ENCODE measurements at regions not wholly inside any gene's neighbourhood (a gene's known extent, or its start where the extent isn't known, plus 50 kb on each side); places are given as distances from the start of the nearest gene placed in this dataset.

DNA sequence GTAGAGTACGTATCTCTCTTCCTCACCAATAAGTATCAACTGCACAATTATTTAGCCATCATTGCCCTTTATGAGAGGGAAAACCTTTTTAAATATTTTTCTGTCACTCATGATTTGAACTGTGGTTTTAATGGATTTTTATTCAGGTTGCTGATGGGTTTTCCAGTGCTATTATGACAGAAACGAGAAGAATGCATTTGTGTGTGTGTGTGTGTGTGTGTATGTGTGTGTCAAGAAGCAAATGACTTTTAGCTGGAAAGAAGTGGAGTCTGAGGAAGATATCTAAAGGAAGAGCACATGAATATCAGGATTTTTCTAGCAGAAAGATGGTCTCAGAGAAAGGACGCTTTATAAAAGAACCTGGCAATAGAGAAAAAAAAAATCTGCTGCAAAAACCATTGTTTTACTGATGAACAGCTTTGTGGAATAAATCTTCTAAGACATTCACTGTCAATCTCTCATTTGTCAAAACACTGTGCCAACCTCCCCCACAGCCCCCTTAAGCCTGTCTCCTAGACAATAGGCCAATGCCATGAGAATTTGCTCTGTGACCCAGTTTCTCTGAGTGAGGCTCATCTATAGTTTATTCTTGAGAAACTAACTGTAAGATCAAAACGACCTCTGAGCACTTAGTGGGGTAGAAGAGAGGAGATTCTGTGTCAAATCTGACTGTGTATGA, 417.7 kb downstream of the FLRT2 start:
- Histone ChIP-seq H3K4me2 (ENCODE audit: low read length) (peak overlapping the region; percentile 15), H3K27ac (ENCODE audit: low read length) (peak overlapping the region; percentile 63), H4K20me1 (ENCODE audit: insufficient read depth) (no peaks in the 10 kb centered on the region), H3K9ac (ENCODE audit: low read length) (no peak overlapping the region), H3K79me2 (replicated peaks; ENCODE audit: insufficient read depth, low read length) (no peaks in the 10 kb centered on the region), H3F3A (ENCODE audit: insufficient read depth, low read length, poor library complexity, severe bottlenecking) (peaks cover 3% of the 10 kb centered on the region), H3K36me3 (ENCODE audit: insufficient read depth, low read length) (no peaks in the 10 kb centered on the region), H3K9me2 (ENCODE audit: insufficient read depth, low read length) (no peaks in the 10 kb centered on the region), H3K27me3 (ENCODE audit: insufficient read depth, low read depth, low read length) (no peaks in the 10 kb centered on the region), H2AFZ (ENCODE audit: low read depth, low read length) (no peak overlapping the region), H3K4me3 (ENCODE audit: low read length) (no peak overlapping the region), H3K9me3 (ENCODE audit: low read length) (no peaks in the 10 kb centered on the region)
- TF ChIP-seq POLR2AphosphoS5 (IDR thresholded peaks at IDR 0.05) (peak; percentile 85), MXI1 (conservative IDR thresholded peaks at IDR 0.05; ENCODE audit: poor library complexity, severe bottlenecking) (no peak), EP300 (conservative IDR thresholded peaks at IDR 0.05; ENCODE audit: poor library complexity, severe bottlenecking) (peak; percentile 90), EZH2 (IDR thresholded peaks at IDR 0.05; ENCODE audit: borderline replicate concordance, insufficient read depth, low read length, poor library complexity, severe bottlenecking) (no peak), RAD21 (conservative IDR thresholded peaks at IDR 0.05) (no peak), TAF1 (IDR thresholded peaks at IDR 0.05; ENCODE audit: low read depth) (no peak), SMC3 (conservative IDR thresholded peaks at IDR 0.05; ENCODE audit: poor library complexity) (no peak)
- TF ChIP-seq, protein P1, sequence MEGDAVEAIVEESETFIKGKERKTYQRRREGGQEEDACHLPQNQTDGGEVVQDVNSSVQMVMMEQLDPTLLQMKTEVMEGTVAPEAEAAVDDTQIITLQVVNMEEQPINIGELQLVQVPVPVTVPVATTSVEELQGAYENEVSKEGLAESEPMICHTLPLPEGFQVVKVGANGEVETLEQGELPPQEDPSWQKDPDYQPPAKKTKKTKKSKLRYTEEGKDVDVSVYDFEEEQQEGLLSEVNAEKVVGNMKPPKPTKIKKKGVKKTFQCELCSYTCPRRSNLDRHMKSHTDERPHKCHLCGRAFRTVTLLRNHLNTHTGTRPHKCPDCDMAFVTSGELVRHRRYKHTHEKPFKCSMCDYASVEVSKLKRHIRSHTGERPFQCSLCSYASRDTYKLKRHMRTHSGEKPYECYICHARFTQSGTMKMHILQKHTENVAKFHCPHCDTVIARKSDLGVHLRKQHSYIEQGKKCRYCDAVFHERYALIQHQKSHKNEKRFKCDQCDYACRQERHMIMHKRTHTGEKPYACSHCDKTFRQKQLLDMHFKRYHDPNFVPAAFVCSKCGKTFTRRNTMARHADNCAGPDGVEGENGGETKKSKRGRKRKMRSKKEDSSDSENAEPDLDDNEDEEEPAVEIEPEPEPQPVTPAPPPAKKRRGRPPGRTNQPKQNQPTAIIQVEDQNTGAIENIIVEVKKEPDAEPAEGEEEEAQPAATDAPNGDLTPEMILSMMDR (IDR thresholded peaks at IDR 0.05; ENCODE audit: poor library complexity, severe bottlenecking): no peak
- TF ChIP-seq, protein P2, sequence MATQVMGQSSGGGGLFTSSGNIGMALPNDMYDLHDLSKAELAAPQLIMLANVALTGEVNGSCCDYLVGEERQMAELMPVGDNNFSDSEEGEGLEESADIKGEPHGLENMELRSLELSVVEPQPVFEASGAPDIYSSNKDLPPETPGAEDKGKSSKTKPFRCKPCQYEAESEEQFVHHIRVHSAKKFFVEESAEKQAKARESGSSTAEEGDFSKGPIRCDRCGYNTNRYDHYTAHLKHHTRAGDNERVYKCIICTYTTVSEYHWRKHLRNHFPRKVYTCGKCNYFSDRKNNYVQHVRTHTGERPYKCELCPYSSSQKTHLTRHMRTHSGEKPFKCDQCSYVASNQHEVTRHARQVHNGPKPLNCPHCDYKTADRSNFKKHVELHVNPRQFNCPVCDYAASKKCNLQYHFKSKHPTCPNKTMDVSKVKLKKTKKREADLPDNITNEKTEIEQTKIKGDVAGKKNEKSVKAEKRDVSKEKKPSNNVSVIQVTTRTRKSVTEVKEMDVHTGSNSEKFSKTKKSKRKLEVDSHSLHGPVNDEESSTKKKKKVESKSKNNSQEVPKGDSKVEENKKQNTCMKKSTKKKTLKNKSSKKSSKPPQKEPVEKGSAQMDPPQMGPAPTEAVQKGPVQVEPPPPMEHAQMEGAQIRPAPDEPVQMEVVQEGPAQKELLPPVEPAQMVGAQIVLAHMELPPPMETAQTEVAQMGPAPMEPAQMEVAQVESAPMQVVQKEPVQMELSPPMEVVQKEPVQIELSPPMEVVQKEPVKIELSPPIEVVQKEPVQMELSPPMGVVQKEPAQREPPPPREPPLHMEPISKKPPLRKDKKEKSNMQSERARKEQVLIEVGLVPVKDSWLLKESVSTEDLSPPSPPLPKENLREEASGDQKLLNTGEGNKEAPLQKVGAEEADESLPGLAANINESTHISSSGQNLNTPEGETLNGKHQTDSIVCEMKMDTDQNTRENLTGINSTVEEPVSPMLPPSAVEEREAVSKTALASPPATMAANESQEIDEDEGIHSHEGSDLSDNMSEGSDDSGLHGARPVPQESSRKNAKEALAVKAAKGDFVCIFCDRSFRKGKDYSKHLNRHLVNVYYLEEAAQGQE (IDR thresholded peaks at IDR 0.05; ENCODE audit: borderline replicate concordance): peak; percentile 68

DNA sequence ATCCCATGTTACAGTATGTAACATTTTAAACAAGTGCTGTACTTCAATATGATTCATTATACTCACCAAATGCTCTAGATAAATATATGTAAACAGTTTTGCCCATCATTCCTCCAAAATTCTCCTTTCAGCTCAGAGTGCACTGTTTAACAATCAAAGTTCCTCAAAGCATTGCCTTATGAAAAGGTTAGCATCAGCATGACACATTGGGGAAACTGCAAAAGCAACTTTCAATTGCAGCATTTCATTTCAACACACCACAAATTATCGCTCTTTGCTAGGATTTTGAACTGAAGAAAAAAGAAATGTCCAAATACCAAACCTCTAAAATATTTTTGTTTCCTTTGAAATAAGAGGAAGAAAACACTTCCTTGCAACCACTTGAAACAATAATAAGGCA, 413.2 kb downstream of the FLRT2 start:
- Histone ChIP-seq H3K4me3 (ENCODE audit: low read length) (no peak overlapping the region), H3K9ac (ENCODE audit: low read length) (no peak overlapping the region), H3K36me3 (ENCODE audit: insufficient read depth, low read length) (no peaks in the 10 kb centered on the region), H4K20me1 (ENCODE audit: insufficient read depth) (no peaks in the 10 kb centered on the region), H3K27ac (ENCODE audit: low read length) (no peak overlapping the region), H3K27me3 (ENCODE audit: insufficient read depth, low read depth, low read length) (no peaks in the 10 kb centered on the region), H3K9me3 (ENCODE audit: low read length) (no peaks in the 10 kb centered on the region), H3K79me2 (replicated peaks; ENCODE audit: insufficient read depth, low read length) (no peaks in the 10 kb centered on the region), H2AFZ (ENCODE audit: low read depth, low read length) (no peak overlapping the region), H3K9me2 (ENCODE audit: insufficient read depth, low read length) (no peaks in the 10 kb centered on the region), H3K4me2 (ENCODE audit: low read length) (no peak overlapping the region), H3F3A (ENCODE audit: insufficient read depth, low read length, poor library complexity, severe bottlenecking) (no peaks in the 10 kb centered on the region)
- TF ChIP-seq TAF1 (IDR thresholded peaks at IDR 0.05; ENCODE audit: low read depth) (no peak), RAD21 (conservative IDR thresholded peaks at IDR 0.05) (no peak), MXI1 (conservative IDR thresholded peaks at IDR 0.05; ENCODE audit: poor library complexity, severe bottlenecking) (no peak), EZH2 (IDR thresholded peaks at IDR 0.05; ENCODE audit: borderline replicate concordance, insufficient read depth, low read length, poor library complexity, severe bottlenecking) (no peak), SMC3 (conservative IDR thresholded peaks at IDR 0.05; ENCODE audit: poor library complexity) (no peak), EP300 (conservative IDR thresholded peaks at IDR 0.05; ENCODE audit: poor library complexity, severe bottlenecking) (no peak), POLR2AphosphoS5 (IDR thresholded peaks at IDR 0.05) (no peak)
- TF ChIP-seq, protein P1 (IDR thresholded peaks at IDR 0.05; ENCODE audit: poor library complexity, severe bottlenecking): no peak
- TF ChIP-seq, protein P2 (IDR thresholded peaks at IDR 0.05; ENCODE audit: borderline replicate concordance): no peak
